T-helper 1 cell (primary cell): ENCODE measurements at regions not wholly inside any gene's neighbourhood (a gene's known extent, or its start where the extent isn't known, plus 50 kb on each side); places are given as distances from the start of the nearest gene placed in this dataset.

Experiments used
- DNase-seq, 5 donors: peaks; one replicate each; pipeline ENCODE4 v3.0.0-alpha.2; 2012 to 2020

GRCh38 chr6:169880516-169880915 is 129.1 kb downstream of the ERMARD start:
- no peak for DNase-seq

- no peak for DNase-seq
Measured at GRCh38 chr6:169869301-169869700, 117.9 kb downstream of the ERMARD start.

GRCh38 chr6:169868458-169868857 is 117.0 kb downstream of the ERMARD start:
- DNase-seq, result peak in 2 of 5 donors; percentile 15 to 76

GRCh38 chr6:169867751-169868191 is 116.3 kb downstream of the ERMARD start:
- no peak for DNase-seq

GRCh38 chr6:169866668-169867521 is 115.5 kb downstream of the ERMARD start:
- DNase-seq, result no peak

- no peak for DNase-seq
Measured at GRCh38 chr6:169866140-169866534, 114.7 kb downstream of the ERMARD start.

GRCh38 chr6:169865346-169866139 is 114.1 kb downstream of the ERMARD start:
- no peak for DNase-seq

GRCh38 chr6:169864148-169865020 is 113.0 kb downstream of the ERMARD start:
- no peak for DNase-seq

- no peak for DNase-seq
Measured at GRCh38 chr6:169863710-169864109, 112.3 kb downstream of the ERMARD start.

- no peak for DNase-seq
Measured at GRCh38 chr6:169862892-169863525, 111.6 kb downstream of the ERMARD start.

GRCh38 chr6:169862043-169862891 is 110.8 kb downstream of the ERMARD start:
- DNase-seq, result no peak

- no peak for DNase-seq
Measured at GRCh38 chr6:169861431-169862042, 110.1 kb downstream of the ERMARD start.

GRCh38 chr6:169859978-169860703 is 108.7 kb downstream of the ERMARD start:
- peak in 1 of 5 donors; percentile 18 for DNase-seq

- DNase-seq, result no peak
Measured at GRCh38 chr6:169859401-169859977, 108.1 kb downstream of the ERMARD start.

GRCh38 chr6:169858935-169859351 is 107.5 kb downstream of the ERMARD start:
- no peak for DNase-seq

- DNase-seq, result no peak
Measured at GRCh38 chr6:169858293-169858934, 107.0 kb downstream of the ERMARD start.

- DNase-seq, result peak in 1 of 5 donors; percentile 6
Measured at GRCh38 chr6:169857343-169858292, 106.2 kb downstream of the ERMARD start.
